HL-60 (cell line): ENCODE measurements at regions not wholly inside any gene's neighbourhood (a gene's known extent, or its start where the extent isn't known, plus 50 kb on each side); places are given as distances from the start of the nearest gene placed in this dataset.

Experiments used
- CTCF ChIP-seq: IDR thresholded peaks from one replicate; pipeline ENCODE4 v1.5.1; 2011; ENCODE audit warnings: low read length, control low read depth, inconsistent platforms; ENCODE audit not compliant: insufficient read depth
- GABPA ChIP-seq: IDR thresholded peaks from 2 replicates; pipeline ENCODE4 v1.6.1; 2012; ENCODE audit warnings: low read depth
- POLR2AphosphoS5 ChIP-seq: IDR thresholded peaks from 2 replicates; pipeline ENCODE4 v1.6.1; 2012; ENCODE audit warnings: low read depth

- no peak for TF ChIP-seq POLR2AphosphoS5
- TF ChIP-seq CTCF = no peak
- TF ChIP-seq GABPA = no peak
These were observed 198.0 kb upstream of the RTL1 start for GRCh38 chr14:101101456-101102056.
